ENCODE measurements at regions not wholly inside any gene's neighbourhood (a gene's known extent, or its start where the extent isn't known, plus 50 kb on each side); places are given as distances from the start of the nearest gene placed in this dataset.

DNA sequence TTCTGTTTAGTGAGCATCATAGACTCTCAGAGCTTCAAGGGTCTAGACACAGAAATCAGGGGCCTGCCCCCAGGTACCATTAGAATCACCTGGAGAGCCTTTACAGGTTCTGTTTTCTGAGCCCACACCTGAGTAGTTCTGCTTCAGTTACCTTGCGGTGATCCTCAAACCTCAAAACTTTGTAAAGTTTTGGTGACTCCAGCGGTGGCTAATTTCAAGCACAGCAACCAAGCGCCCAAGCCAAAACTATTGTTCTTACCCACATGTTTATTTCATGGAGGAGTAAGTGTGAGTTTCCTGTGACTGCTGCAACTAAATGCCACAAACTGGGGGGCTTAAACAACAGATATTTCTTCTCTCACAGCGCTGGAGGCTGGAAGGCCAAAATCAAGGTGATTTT lies 108.9 kb downstream of the FOXD1 start:
- TF ChIP-seq, protein P1, sequence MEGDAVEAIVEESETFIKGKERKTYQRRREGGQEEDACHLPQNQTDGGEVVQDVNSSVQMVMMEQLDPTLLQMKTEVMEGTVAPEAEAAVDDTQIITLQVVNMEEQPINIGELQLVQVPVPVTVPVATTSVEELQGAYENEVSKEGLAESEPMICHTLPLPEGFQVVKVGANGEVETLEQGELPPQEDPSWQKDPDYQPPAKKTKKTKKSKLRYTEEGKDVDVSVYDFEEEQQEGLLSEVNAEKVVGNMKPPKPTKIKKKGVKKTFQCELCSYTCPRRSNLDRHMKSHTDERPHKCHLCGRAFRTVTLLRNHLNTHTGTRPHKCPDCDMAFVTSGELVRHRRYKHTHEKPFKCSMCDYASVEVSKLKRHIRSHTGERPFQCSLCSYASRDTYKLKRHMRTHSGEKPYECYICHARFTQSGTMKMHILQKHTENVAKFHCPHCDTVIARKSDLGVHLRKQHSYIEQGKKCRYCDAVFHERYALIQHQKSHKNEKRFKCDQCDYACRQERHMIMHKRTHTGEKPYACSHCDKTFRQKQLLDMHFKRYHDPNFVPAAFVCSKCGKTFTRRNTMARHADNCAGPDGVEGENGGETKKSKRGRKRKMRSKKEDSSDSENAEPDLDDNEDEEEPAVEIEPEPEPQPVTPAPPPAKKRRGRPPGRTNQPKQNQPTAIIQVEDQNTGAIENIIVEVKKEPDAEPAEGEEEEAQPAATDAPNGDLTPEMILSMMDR (IDR thresholded peaks at IDR 0.05; ENCODE audit: unreplicated experiment) = no peak
- DNase-seq (ENCODE audit: low spot score, unreplicated experiment) = no peak
- Mint-ChIP-seq H3K36me3 (ENCODE audit: insufficient read depth) (no peaks in the 10 kb centered on the region), H3K9me3 (ENCODE audit: low read depth) (no peaks in the 10 kb centered on the region), H3K4me3 (ENCODE audit: low read depth) (no peak overlapping the region), H3K4me1 (ENCODE audit: low read depth) (peaks cover 16% of the 10 kb centered on the region), H3K27ac (no peak overlapping the region), H3K27me3 (peaks cover 24% of the 10 kb centered on the region)

DNA sequence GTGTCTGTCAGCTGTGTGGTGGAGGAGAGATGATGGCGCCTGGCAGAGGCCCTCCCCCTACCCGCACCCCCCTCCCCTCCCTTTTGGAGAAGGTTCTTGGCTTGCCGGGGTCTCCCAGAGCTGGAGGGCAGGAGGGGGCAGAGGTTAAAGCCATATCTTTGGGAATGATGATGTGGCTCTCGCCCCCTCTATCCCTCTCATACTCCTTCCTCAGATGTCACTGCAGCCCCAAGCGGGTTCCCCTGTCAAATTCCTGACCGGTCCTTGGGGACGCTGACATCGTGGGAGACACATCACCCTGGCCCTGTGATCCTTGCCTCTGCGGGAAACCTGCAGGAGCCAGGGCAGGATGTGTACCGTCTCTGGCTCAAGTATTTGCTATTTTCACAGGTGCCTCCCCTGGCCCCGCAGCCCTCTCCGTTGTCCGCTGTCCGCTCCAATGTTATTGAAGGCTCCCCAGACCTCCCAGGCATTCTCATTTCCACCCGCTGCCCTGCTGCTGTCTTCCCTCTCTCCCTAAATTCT lies 109.5 kb downstream of the FOXD1 start:
- Mint-ChIP-seq H3K27me3 (peaks cover 29% of the 10 kb centered on the region), H3K36me3 (ENCODE audit: insufficient read depth) (no peaks in the 10 kb centered on the region), H3K9me3 (ENCODE audit: low read depth) (no peaks in the 10 kb centered on the region), H3K4me1 (ENCODE audit: low read depth) (peaks cover 16% of the 10 kb centered on the region), H3K27ac (no peak overlapping the region), H3K4me3 (ENCODE audit: low read depth) (no peak overlapping the region)
- DNase-seq (ENCODE audit: low spot score, unreplicated experiment) = no peak
- TF ChIP-seq, protein P1 (IDR thresholded peaks at IDR 0.05; ENCODE audit: unreplicated experiment) = no peak

DNA sequence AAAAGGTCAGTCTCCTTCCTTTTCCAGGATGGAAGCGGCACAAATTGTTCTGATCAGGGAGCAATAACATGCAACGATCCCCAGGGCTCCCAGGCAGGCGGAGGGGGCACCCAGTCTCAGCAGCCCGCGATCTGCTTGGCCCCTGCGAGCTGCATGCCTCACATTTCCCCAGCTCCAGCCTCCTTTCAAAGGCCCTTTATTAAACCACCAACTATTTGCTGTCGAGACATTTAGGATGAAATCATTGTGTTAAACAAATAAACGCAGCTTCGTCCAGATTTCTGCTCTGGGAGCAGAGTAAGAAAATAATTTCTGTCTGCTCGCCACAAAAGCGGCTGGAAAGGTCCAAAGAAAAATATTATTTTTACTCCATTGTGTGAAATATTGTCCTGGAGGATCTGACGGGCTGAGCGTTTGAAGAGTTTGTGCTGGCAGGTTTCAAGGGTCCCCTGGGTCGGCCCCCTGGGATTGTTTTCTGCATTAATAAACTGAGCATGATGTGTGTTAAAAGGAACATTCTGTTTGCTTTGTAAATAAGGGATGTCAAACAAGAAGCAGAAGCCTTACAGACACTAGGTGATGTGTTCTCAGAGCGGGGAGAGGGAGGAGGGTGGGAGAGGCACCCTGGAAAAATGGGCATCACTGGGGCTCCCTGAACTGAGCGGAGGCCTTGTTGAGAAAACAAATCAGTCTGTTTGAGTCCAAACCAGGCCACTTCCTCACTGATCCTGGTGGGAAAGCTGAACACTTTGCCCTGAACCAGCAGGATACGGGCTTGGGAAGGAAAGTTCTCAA lies 110.1 kb downstream of the FOXD1 start:
- no peaks in the 10 kb centered on the region for H3K36me3 Mint-ChIP-seq (ENCODE audit: insufficient read depth)
- no peak overlapping the region for H3K4me3 Mint-ChIP-seq (ENCODE audit: low read depth)
- H3K4me1 Mint-ChIP-seq (ENCODE audit: low read depth) = peaks cover 16% of the 10 kb centered on the region
- no peaks in the 10 kb centered on the region for H3K9me3 Mint-ChIP-seq (ENCODE audit: low read depth)
- TF ChIP-seq, protein P1 (IDR thresholded peaks at IDR 0.05; ENCODE audit: unreplicated experiment) = no peak
- DNase-seq (ENCODE audit: low spot score, unreplicated experiment) = no peak
- H3K27ac Mint-ChIP-seq = no peak overlapping the region
- peaks cover 32% of the 10 kb centered on the region for H3K27me3 Mint-ChIP-seq

DNA sequence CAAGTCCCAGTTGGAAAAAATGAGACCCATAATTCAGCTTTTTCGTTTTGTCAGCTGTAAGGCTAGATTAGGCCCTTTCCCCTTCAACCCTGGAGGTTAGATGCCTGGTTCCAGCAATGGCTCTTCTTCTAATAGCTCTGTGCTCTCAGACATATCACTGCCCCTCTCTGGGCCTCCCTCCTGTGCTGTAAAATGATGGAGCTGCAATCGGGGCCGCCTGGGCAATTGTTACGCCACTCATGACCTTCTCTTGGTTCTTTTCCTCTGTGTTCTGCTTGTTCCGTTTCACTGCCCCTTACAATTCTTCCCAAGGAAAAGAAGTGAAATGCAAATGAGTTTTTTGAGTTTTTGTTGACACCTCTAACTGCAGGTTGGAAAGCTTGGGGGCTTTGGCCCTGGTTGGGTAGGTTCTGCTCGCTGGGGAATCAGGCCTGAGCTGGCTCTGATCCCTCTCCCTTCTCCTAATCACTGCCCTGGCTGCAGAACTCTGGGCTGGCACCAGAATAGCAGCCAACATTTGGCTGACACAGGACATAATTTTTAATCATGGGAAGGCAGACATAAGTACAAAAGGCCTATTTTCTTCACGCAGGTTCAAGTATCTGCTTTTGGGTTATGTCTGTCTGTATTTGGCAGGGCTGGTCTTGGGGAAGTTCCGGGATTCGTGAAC lies 110.9 kb downstream of the FOXD1 start:
- DNase-seq (ENCODE audit: low spot score, unreplicated experiment) = no peak
- Mint-ChIP-seq H3K9me3 (ENCODE audit: low read depth) (no peaks in the 10 kb centered on the region), H3K27me3 (peaks cover 30% of the 10 kb centered on the region), H3K36me3 (ENCODE audit: insufficient read depth) (no peaks in the 10 kb centered on the region), H3K27ac (no peak overlapping the region), H3K4me1 (ENCODE audit: low read depth) (peaks cover 16% of the 10 kb centered on the region), H3K4me3 (ENCODE audit: low read depth) (no peak overlapping the region)
- TF ChIP-seq, protein P1 (IDR thresholded peaks at IDR 0.05; ENCODE audit: unreplicated experiment) = no peak

DNA sequence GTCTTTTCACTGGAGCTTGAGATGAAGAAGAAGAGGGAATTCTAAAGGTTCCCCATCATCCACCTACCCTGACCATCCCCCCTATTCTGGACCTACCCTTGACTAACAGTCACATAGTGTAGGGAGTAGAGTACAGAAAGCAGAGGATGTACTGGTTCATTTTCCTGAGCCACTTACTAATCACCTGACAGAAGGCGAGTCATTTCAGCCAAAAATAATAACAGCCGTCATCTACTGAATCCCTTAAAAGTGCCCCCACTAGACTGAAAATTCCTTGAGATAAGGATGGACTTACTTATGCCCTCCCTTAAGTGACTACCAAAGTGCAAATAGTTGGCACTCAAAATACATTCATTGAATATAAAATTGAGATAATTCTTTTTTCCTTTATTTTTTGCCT lies 112.2 kb downstream of the FOXD1 start:
- Mint-ChIP-seq H3K27ac (no peak overlapping the region), H3K27me3 (peaks cover 30% of the 10 kb centered on the region), H3K36me3 (ENCODE audit: insufficient read depth) (no peaks in the 10 kb centered on the region), H3K4me3 (ENCODE audit: low read depth) (no peak overlapping the region), H3K4me1 (ENCODE audit: low read depth) (peaks cover 16% of the 10 kb centered on the region), H3K9me3 (ENCODE audit: low read depth) (peaks cover 8% of the 10 kb centered on the region)
- no peak for DNase-seq (ENCODE audit: low spot score, unreplicated experiment)
- TF ChIP-seq, protein P1 (IDR thresholded peaks at IDR 0.05; ENCODE audit: unreplicated experiment) = no peak

Measured in progenitor cell of endocrine pancreas (in vitro differentiated cells).